Suprapubic skin (tissue), 4 donors: ENCODE measurements at regions not wholly inside any gene's neighbourhood (a gene's known extent, or its start where the extent isn't known, plus 50 kb on each side); places are given as distances from the start of the nearest gene placed in this dataset.

Experiments
- POLR2A ChIP-seq, 2 donors: fragments of 450-650 bp; IDR thresholded peaks; one replicate each; pipeline ENCODE4 v1.6.1; 2017; ENCODE audit warnings: antibody characterized with exemption in 2 of 2, mild to moderate bottlenecking in 2 of 2, moderate library complexity in 2 of 2
- POLR2AphosphoS5 ChIP-seq, 3 donors: sonication (generic); formaldehyde crosslinking; IDR thresholded peaks; one replicate each; pipeline ENCODE4 v1.6.1; 2017; ENCODE audit warnings: antibody characterized with exemption in 3 of 3
- TF ChIP-seq, protein P1 (sequence below), 2 donors: fragments of 200-600 bp in 1 of 2; fragments of 450-650 bp in 1 of 2; sonication (generic) in 1 of 2; IDR thresholded peaks; one replicate each; pipeline ENCODE4 v1.5.1; 2016 to 2019; ENCODE audit warnings: antibody characterized with exemption in 2 of 2, mild to moderate bottlenecking in 1 of 2, moderate library complexity in 1 of 2

DNA sequence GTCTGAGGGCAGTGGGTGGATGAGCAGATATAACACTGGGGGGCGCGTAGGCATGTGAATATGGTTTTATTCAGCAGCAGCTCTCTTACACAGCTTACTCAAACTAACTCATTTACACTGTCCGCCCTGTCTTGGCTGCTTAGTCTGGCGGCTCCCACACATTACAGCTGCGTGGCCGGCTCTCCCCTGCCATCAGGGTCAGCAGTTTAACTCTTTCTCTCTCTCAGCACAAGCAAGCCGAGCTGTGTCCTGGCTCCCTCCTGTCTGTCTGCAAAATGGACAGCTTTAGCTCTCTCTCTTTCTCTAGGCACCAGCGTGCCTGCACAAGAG is 1310.1 kb upstream of the RAG2 start:
- TF ChIP-seq, protein P1, sequence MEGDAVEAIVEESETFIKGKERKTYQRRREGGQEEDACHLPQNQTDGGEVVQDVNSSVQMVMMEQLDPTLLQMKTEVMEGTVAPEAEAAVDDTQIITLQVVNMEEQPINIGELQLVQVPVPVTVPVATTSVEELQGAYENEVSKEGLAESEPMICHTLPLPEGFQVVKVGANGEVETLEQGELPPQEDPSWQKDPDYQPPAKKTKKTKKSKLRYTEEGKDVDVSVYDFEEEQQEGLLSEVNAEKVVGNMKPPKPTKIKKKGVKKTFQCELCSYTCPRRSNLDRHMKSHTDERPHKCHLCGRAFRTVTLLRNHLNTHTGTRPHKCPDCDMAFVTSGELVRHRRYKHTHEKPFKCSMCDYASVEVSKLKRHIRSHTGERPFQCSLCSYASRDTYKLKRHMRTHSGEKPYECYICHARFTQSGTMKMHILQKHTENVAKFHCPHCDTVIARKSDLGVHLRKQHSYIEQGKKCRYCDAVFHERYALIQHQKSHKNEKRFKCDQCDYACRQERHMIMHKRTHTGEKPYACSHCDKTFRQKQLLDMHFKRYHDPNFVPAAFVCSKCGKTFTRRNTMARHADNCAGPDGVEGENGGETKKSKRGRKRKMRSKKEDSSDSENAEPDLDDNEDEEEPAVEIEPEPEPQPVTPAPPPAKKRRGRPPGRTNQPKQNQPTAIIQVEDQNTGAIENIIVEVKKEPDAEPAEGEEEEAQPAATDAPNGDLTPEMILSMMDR (IDR thresholded peaks at IDR 0.05), result no peak
- no peak for TF ChIP-seq POLR2AphosphoS5 (IDR thresholded peaks at IDR 0.05)
- no peak for TF ChIP-seq POLR2A (IDR thresholded peaks at IDR 0.05)
